HUES6 (cell line): ENCODE measurements at regions not wholly inside any gene's neighbourhood (a gene's known extent, or its start where the extent isn't known, plus 50 kb on each side); places are given as distances from the start of the nearest gene placed in this dataset.
"Not testable (repeated sequence)": the region's sequence is repeated elsewhere in the genome, so short reads cannot be mapped to it uniquely, and the experiment has no call there.

Experiments used
- H3K27ac ChIP-seq: 2 replicates; pipeline ENCODE4 v1.7.0; 2013; ENCODE audit warnings: low read depth, mild to moderate bottlenecking, low read length, inconsistent platforms
- H3K27me3 ChIP-seq: 2 replicates; pipeline ENCODE4 v1.6.1; 2013; ENCODE audit warnings: low read length; ENCODE audit not compliant: control insufficient read depth, insufficient read depth
- H3K36me3 ChIP-seq: 2 replicates; pipeline ENCODE4 v1.6.1; 2013; ENCODE audit warnings: low read length; ENCODE audit not compliant: control insufficient read depth, insufficient read depth
- H3K4me1 ChIP-seq: 2 replicates; pipeline ENCODE4 v1.6.1; 2013; ENCODE audit warnings: low read length; ENCODE audit not compliant: control insufficient read depth, insufficient read depth
- H3K4me3 ChIP-seq: 2 replicates; pipeline ENCODE4 v1.5.1; 2013; ENCODE audit warnings: low read depth, low read length
- H3K9ac ChIP-seq: one replicate; pipeline ENCODE4 v1.6.1; 2013; ENCODE audit warnings: mild to moderate bottlenecking, low read length
- H3K9me3 ChIP-seq: 2 replicates; pipeline ENCODE4 v1.6.1; 2013; ENCODE audit warnings: low read depth, low read length; ENCODE audit not compliant: control insufficient read depth, insufficient read depth

DNA sequence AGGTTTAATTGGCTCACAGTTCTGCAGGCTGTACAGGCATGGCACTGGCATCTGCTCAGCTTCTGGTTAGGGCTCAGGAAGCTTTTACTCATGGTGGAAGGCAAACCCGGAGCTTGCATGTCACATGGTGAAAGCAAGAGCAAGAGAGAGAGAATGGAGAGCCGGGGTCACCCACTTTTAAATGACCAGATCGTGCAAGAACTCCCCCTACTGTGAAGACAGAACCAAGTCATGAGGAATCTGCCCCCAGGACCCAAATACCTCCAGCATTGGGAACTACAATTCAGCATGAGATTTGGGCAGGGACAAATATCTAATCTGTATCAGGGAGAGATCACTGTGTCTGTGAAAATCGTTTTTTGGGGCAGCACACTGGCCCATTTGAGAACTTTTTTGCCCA, 110.0 kb upstream of the MYO3A start:
- Histone ChIP-seq H3K4me1 (peaks cover 10% of the 10 kb centered on the region), H3K9ac (no peak overlapping the region), H3K9me3 (no peaks in the 10 kb centered on the region), H3K4me3 (no peak overlapping the region), H3K36me3 (no peaks in the 10 kb centered on the region), H3K27me3 (no peaks in the 10 kb centered on the region), H3K27ac (no peak overlapping the region)

DNA sequence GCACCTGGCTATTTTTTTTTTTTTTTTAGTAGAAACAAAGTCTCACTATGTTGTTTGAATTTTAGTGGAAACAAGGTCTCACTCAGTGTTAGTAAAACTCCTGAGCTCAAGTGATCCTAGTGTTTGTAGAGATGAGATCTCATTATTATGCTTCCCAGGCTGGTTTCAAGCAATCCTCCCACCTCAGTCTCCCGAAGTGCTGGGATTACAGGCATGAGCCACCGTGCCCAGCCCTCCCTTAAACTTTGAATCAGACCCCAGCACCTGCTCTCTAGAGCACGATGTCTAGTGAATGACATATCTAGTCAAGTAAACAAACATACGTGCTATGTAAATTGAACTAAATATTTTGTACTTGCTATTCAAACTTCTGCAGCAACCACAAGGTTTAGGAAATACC, 105.6 kb upstream of the MYO3A start:
- no peak overlapping the region for H3K4me3 ChIP-seq
- no peak overlapping the region for H3K27ac ChIP-seq
- H3K4me1 ChIP-seq: peaks cover 8% of the 10 kb centered on the region
- H3K36me3 ChIP-seq: no peaks in the 10 kb centered on the region
- H3K9me3 ChIP-seq: no peaks in the 10 kb centered on the region
- no peaks in the 10 kb centered on the region for H3K27me3 ChIP-seq
- H3K9ac ChIP-seq: no peak overlapping the region

DNA sequence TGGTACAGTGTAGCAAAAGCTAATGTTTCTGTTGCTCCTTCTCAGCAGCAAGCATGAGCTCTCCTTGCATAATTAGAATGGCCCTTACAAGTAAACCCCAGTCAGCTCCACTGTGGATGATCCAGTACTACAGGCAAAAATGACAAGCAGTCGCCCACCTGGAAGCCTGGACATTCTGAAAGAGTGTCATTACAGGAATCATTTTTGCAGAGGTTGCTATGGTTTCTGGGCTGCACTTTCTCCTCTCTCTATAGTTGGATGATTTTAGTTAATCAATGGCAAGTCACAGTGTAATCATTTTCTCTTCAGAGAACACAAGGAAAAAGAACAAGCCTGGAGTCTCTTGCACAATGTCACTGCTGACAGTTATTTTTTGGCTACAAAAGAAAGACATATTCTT, 102.9 kb upstream of the MYO3A start:
- Histone ChIP-seq H3K27me3 (no peaks in the 10 kb centered on the region), H3K4me3 (no peak overlapping the region), H3K36me3 (no peaks in the 10 kb centered on the region), H3K9ac (no peak overlapping the region), H3K9me3 (no peaks in the 10 kb centered on the region), H3K4me1 (peaks cover 8% of the 10 kb centered on the region), H3K27ac (no peak overlapping the region)

DNA sequence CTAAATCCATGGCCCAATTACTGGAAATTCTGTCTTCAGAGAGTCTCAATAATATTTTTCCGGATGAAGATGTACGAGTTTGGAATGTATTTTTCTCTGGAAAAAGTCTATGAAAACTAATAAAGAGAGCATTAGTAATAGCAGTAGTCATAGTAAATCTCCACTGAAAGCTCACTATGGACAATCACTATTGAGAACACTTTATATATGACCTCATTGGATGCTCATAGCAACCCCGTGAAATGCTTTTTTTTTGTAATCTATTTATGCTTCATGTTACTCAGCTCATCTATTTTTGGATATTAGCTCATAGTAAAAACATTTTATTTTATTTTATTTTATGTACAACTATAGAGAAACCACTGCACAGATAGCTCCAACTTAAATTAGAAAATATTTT, 94.3 kb upstream of the MYO3A start:
- Histone ChIP-seq H3K27me3 (no peaks in the 10 kb centered on the region), H3K4me3 (no peak overlapping the region), H3K9ac (no peak overlapping the region), H3K36me3 (no peaks in the 10 kb centered on the region), H3K4me1 (no peaks in the 10 kb centered on the region), H3K27ac (no peak overlapping the region), H3K9me3 (no peaks in the 10 kb centered on the region)

DNA sequence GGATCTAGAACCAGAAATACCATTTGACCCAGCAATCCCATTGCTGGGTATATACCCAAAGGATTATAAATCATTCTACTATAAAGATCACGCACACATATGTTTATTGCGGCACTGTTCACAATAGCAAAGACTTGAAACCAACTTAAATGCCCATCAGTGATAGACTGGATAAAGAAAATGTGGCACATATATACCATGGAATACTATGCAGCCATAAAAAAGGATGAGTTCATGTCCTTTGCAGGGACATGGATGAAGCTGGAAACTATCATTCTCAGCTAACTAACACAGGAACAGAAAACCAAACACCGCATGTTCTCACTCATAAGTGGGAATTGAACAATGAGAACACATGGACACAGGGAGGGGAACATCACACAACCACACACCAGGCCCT, 93.2 kb upstream of the MYO3A start:
- H3K4me3 ChIP-seq, H3K27me3 ChIP-seq, H3K36me3 ChIP-seq, H3K27ac ChIP-seq, H3K9ac ChIP-seq, H3K9me3 ChIP-seq, H3K4me1 ChIP-seq: not testable (repeated sequence)

DNA sequence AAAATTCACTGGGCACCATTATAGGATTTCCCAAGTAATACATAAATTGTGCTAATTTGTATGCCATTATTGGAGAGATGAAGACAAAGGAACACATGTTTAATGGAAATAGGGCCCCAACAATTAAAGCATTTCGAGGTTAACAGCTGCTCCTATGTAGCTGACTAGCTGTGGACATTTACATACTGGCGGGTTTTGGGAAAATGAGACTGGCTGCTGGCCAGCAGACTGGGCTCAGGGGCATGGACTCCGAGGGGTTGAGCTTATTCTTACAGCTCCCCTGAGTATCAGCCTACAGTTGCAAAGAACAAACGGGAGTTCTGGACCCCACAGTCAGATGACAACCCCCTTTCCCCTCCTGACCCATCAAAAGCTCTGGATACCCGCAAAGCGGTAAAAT, 91.9 kb upstream of the MYO3A start:
- H3K4me1 ChIP-seq: no peaks in the 10 kb centered on the region
- no peaks in the 10 kb centered on the region for H3K36me3 ChIP-seq
- H3K27me3 ChIP-seq: no peaks in the 10 kb centered on the region
- H3K9ac ChIP-seq: no peak overlapping the region
- H3K27ac ChIP-seq: no peak overlapping the region
- H3K4me3 ChIP-seq: no peak overlapping the region
- H3K9me3 ChIP-seq: no peaks in the 10 kb centered on the region

DNA sequence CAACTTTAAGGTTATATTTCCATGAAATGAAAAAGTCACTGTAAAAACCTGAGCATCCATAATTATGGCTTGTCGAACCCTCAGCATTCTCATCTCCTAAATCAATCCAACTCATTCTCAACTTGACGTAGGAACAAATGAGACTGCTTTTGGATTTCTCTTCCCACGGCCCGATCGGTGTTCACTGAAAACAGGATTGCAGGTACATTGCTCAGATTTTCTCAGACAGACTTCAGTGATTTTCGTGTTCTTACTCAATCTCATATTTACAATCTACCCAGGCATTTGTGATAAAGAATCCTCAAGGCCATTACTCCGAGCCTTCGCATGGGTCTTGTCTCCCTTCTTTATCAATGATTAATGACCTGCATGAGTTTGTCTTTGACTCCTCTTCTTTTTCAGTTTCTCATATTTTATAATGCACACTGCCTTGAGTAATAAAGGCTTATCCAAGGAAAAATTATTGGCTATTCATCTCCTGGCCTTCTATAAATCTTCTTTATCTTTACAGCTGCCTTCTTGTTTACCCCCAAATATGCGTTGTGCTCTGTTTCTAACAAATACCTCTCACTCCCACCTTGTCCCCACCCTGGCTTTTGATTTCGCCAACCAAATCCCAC, 90.4 kb upstream of the MYO3A start:
- no peak overlapping the region for H3K4me3 ChIP-seq
- H3K9ac ChIP-seq: no peak overlapping the region
- no peaks in the 10 kb centered on the region for H3K9me3 ChIP-seq
- no peaks in the 10 kb centered on the region for H3K36me3 ChIP-seq
- no peaks in the 10 kb centered on the region for H3K4me1 ChIP-seq
- H3K27me3 ChIP-seq: no peaks in the 10 kb centered on the region
- H3K27ac ChIP-seq: no peak overlapping the region

DNA sequence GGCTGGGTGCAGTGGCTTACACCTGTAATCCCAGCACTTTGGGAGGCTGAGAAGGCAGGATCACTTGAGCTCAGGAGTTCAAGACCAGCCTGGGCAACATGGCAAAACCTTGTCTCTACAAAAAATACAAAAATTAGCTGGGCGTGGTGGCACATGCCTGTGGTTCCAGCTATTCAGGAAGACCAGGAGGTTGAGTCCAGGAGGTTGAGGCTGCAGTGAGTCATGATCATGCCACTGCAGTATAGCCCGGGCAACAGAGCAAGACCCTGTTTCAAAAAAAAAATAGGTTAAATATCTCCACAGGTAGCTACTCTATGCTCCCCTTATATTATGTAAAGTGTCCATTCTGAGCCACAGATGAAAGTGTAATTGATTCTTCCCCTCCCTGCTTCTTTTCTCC, 89.3 kb upstream of the MYO3A start:
- H3K27me3 ChIP-seq, H3K27ac ChIP-seq, H3K9ac ChIP-seq, H3K36me3 ChIP-seq, H3K4me3 ChIP-seq, H3K9me3 ChIP-seq, H3K4me1 ChIP-seq: not testable (repeated sequence)

DNA sequence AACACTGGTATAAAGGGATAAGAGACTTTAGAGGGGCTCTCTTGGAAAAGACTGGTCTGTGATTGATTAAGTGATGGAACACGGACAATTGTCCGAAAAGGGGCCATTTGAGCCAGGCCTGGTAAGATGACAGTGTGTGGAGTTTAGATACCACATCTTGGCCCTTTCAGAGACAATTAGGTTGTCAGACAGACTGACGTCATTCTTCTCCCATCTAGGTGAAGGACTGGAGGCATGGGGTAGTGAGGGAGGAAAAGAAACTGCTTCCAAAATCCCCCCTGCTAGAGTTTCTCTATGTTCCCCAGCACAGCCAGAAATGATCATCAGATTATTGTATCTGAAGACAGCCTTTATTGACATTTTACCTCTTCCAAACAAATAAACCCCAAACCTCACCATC, 84.8 kb upstream of the MYO3A start:
- H3K4me1 ChIP-seq: peaks cover 25% of the 10 kb centered on the region

DNA sequence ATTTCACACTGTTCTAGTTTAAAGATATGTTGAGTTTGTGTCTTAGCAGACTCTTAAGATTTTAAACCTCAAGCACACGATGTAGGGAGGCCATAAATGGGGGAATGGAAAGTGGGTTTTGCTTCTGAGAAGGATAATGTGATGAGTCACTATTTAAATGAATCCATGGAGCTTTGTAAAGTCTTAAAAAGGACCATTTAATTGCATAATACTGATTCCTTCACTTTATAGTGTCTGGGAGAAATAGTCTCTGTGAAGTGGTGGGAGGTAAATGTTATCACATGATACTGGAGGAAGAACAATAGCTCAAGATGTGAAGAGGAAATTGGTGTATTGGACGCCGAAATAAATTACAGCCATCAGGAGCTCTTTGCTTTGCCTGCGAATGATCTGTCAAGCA, 84.0 kb upstream of the MYO3A start:
- no peak overlapping the region for H3K4me3 ChIP-seq
- no peaks in the 10 kb centered on the region for H3K36me3 ChIP-seq
- H3K27ac ChIP-seq: no peak overlapping the region
- H3K9me3 ChIP-seq: no peaks in the 10 kb centered on the region
- peaks cover 25% of the 10 kb centered on the region for H3K4me1 ChIP-seq
- H3K9ac ChIP-seq: no peak overlapping the region
- no peaks in the 10 kb centered on the region for H3K27me3 ChIP-seq

More for the DNA sequence above, 84.8 kb upstream of the MYO3A start:
- H3K9ac ChIP-seq: no peak overlapping the region
- no peak overlapping the region for H3K27ac ChIP-seq
- no peaks in the 10 kb centered on the region for H3K36me3 ChIP-seq
- H3K9me3 ChIP-seq: no peaks in the 10 kb centered on the region
- H3K4me3 ChIP-seq: no peak overlapping the region
- no peaks in the 10 kb centered on the region for H3K27me3 ChIP-seq

DNA sequence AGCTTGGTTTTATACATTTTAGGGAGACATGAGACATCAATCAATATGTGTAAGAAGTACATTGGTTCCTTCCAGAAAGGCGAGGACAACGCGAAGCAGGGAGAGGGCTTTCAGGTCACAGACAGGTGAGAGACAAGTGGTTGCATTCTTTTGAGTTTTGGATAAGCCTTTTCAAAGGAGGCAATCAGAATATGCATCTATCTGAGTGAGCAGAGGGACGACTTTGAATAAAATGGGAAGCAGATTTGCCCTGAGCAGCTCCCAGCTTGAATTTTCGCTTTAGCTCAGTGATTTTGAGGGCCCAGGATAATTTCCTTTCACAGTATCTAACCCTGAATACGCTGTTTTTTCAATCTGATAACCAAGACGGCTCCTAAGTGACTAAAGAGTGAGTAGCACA, 82.5 kb upstream of the MYO3A start:
- Histone ChIP-seq H3K27me3 (no peaks in the 10 kb centered on the region), H3K9me3 (no peaks in the 10 kb centered on the region), H3K4me3 (no peak overlapping the region), H3K36me3 (no peaks in the 10 kb centered on the region), H3K4me1 (peaks cover 25% of the 10 kb centered on the region), H3K27ac (no peak overlapping the region), H3K9ac (no peak overlapping the region)

DNA sequence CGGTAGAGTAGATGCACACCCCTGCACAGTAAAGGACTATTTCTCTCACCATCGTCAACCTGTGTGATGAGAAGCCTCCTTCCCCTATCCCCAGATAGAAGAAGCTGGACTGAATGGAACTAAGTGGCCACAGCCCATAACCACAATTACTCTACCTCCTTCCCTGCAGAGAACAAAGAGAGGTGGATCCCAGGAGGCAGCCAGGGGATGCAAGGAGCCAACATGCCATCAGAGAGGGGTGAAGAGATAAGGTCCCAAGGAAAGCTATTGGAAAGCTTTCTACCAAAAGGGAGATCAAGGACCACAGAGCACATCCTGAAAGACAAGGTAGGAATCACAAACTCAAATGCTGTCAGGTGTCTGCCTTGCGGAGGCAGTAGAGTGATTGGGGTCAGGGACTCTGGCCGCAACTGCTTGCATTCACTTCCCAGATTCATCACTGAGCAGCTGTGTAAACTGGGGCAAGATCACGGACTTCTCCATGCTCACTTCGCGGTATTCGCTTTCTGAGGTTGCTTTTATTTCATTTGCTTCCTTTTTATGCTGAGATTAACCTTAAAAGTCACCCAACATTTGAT, 81.6 kb upstream of the MYO3A start:
- H3K4me3 ChIP-seq: no peak overlapping the region
- no peak overlapping the region for H3K9ac ChIP-seq
- no peaks in the 10 kb centered on the region for H3K36me3 ChIP-seq
- no peaks in the 10 kb centered on the region for H3K27me3 ChIP-seq
- H3K27ac ChIP-seq: no peak overlapping the region
- peaks cover 25% of the 10 kb centered on the region for H3K4me1 ChIP-seq
- H3K9me3 ChIP-seq: no peaks in the 10 kb centered on the region
